IMR-90 (cell line): ENCODE measurements at regions not wholly inside any gene's neighbourhood (a gene's known extent, or its start where the extent isn't known, plus 50 kb on each side); places are given as distances from the start of the nearest gene placed in this dataset.

Source experiments
- ATAC-seq: fragments of 200-7000 bp; cut with Tn5 transposase; 2 replicates; pipeline ENCODE4 v1.9.1; 2020; ENCODE audit warnings: low read depth, mild to moderate bottlenecking, moderate library complexity
- BruUV-seq: library from RNA; stranded (reverse); fragments of 400-500 nt; replicated peaks from 2 replicates; lab custom pipeline; 2021; lab: Mats Ljungman, UMichigan
- CTCF ChIA-PET: fragments of 300-600 bp; formaldehyde crosslinking; extraction: SDS; loops from one replicate; lab custom pipeline; 2021; ENCODE audit warnings: antibody characterized with exemption; lab: Yijun Ruan, JAX
- POLR2A ChIA-PET: fragments of 300-600 bp; sonication (Branson Sonifier 250); formaldehyde crosslinking; loops from one replicate; lab custom pipeline; 2022; ENCODE audit warnings: antibody characterized with exemption; ENCODE audit not compliant: unreplicated experiment; lab: Charles Lee
- DNase-seq: peaks from one replicate; pipeline ENCODE4 v3.0.0; 2013
- H2AFZ ChIP-seq: replicated peaks from 2 replicates; pipeline ENCODE3; 2013; ENCODE audit warnings: low read length, mild to moderate bottlenecking; ENCODE audit not compliant: poor library complexity
- H2AK5ac ChIP-seq: 2 replicates; pipeline ENCODE4 v1.6.1; 2013; ENCODE audit warnings: low read depth, low read length, inconsistent platforms
- H2AK9ac ChIP-seq: replicated peaks from 2 replicates; pipeline ENCODE3; 2013; ENCODE audit warnings: mild to moderate bottlenecking, low read depth, low read length, moderate library complexity; ENCODE audit not compliant: poor library complexity
- H2BK120ac ChIP-seq: 2 replicates; pipeline ENCODE4 v1.6.1; 2013; ENCODE audit warnings: low read depth, low read length, inconsistent platforms
- H2BK15ac ChIP-seq: 3 replicates; pipeline ENCODE4 v1.6.1; 2013; ENCODE audit warnings: low read depth, low read length, inconsistent platforms
- H2BK20ac ChIP-seq: 2 replicates; pipeline ENCODE4 v1.6.1; 2013; ENCODE audit warnings: low read depth, mild to moderate bottlenecking, inconsistent platforms, low read length, moderate library complexity
- H2BK5ac ChIP-seq: 2 replicates; pipeline ENCODE4 v1.6.1; 2013; ENCODE audit warnings: mild to moderate bottlenecking, low read depth, low read length, inconsistent platforms; ENCODE audit not compliant: poor library complexity, severe bottlenecking
- H3K14ac ChIP-seq: replicated peaks from 2 replicates; pipeline ENCODE4 v1.6.1; 2013; ENCODE audit warnings: low read depth, low read length, inconsistent platforms
- H3K18ac ChIP-seq: 2 replicates; pipeline ENCODE4 v1.6.1; 2013; ENCODE audit warnings: low read depth, low read length, control low read depth
- H3K23ac ChIP-seq: 2 replicates; pipeline ENCODE4 v1.6.1; 2013; ENCODE audit warnings: low read depth, low read length, inconsistent platforms
- H3K27ac ChIP-seq: 2 replicates; pipeline ENCODE4 v1.5.1; 2013; ENCODE audit warnings: mild to moderate bottlenecking, control low read depth, low read length; ENCODE audit not compliant: insufficient read depth
- H3K27me3 ChIP-seq: 2 replicates; pipeline ENCODE4 v1.6.1; 2013; ENCODE audit warnings: low read length; ENCODE audit not compliant: control insufficient read depth, insufficient read depth
- H3K36me3 ChIP-seq: 2 replicates; pipeline ENCODE4 v1.6.1; 2013; ENCODE audit warnings: low read length, mixed read lengths; ENCODE audit not compliant: control insufficient read depth, insufficient read depth
- H3K4ac ChIP-seq: 2 replicates; pipeline ENCODE4 v1.6.1; 2013; ENCODE audit warnings: low read depth, low read length, inconsistent platforms
- H3K4me1 ChIP-seq: 2 replicates; pipeline ENCODE4 v1.6.1; 2013; ENCODE audit warnings: low read length, mixed read lengths; ENCODE audit not compliant: control insufficient read depth, insufficient read depth
- H3K4me2 ChIP-seq: 2 replicates; pipeline ENCODE4 v1.6.1; 2013; ENCODE audit warnings: low read depth, mild to moderate bottlenecking, control low read depth, low read length, moderate library complexity
- H3K4me3 ChIP-seq: 2 replicates; pipeline ENCODE4 v1.5.1; 2013; ENCODE audit warnings: low read depth, mild to moderate bottlenecking, control low read depth, low read length, moderate library complexity; ENCODE audit not compliant: insufficient read depth
- H3K56ac ChIP-seq: 2 replicates; pipeline ENCODE4 v1.6.1; 2013; ENCODE audit warnings: low read length, inconsistent platforms; ENCODE audit not compliant: insufficient read depth; ENCODE audit errors: extremely low read depth
- H3K79me1 ChIP-seq, 2 experiments: 2 replicates each; pipeline ENCODE4 v1.6.1; 2013; ENCODE audit warnings: low read length in 2 of 2, inconsistent platforms in 1 of 2, low read depth in 1 of 2
- H3K9ac ChIP-seq: 2 replicates; pipeline ENCODE4 v1.6.1; 2013; ENCODE audit warnings: low read depth, low read length, control low read depth
- H3K9me1 ChIP-seq: 2 replicates; pipeline ENCODE4 v1.6.1; 2013; ENCODE audit warnings: low read length, inconsistent platforms; ENCODE audit not compliant: insufficient read depth
- H3K9me3 ChIP-seq: 2 replicates; pipeline ENCODE4 v1.6.1; 2013; ENCODE audit warnings: low read length; ENCODE audit not compliant: control insufficient read depth, insufficient read depth
- H4K20me1 ChIP-seq: 2 replicates; pipeline ENCODE4 v1.6.1; 2013; ENCODE audit warnings: low read length, inconsistent platforms; ENCODE audit not compliant: insufficient read depth
- H4K5ac ChIP-seq: 2 replicates; pipeline ENCODE4 v1.6.1; 2013; ENCODE audit warnings: mild to moderate bottlenecking, low read depth, low read length, control low read depth
- H4K8ac ChIP-seq, 2 experiments: 2 replicates each; pipeline ENCODE4 v1.6.1; 2013; ENCODE audit warnings: low read depth in 2 of 2, low read length in 2 of 2, control low read depth in 1 of 2, inconsistent platforms in 1 of 2
- H4K91ac ChIP-seq: 2 replicates; pipeline ENCODE4 v1.6.1; 2013; ENCODE audit warnings: low read depth, low read length, inconsistent platforms; ENCODE audit not compliant: insufficient read depth
- BHLHE40 ChIP-seq: fragments of 150-350 bp; IDR thresholded peaks from 2 replicates; pipeline ENCODE4 v1.6.1; 2016; ENCODE audit warnings: mild to moderate bottlenecking, low read depth, low read length
- CEBPB ChIP-seq: IDR thresholded peaks from 2 replicates; pipeline ENCODE4 v1.6.1; 2012; ENCODE audit warnings: low read depth, low read length, improper control_type of control experiment
- CHD1 ChIP-seq: IDR thresholded peaks from 2 replicates; pipeline ENCODE4 v1.6.1; 2012; ENCODE audit warnings: low read depth, low read length, improper control_type of control experiment
- FOS ChIP-seq: fragments of 150-350 bp; IDR thresholded peaks from 2 replicates; pipeline ENCODE4 v1.6.1; 2016; ENCODE audit warnings: low read depth, low read length
- MAFK ChIP-seq: IDR thresholded peaks from 2 replicates; pipeline ENCODE4 v1.6.1; 2012; ENCODE audit warnings: low read depth, low read length, improper control_type of control experiment
- MAZ ChIP-seq: IDR thresholded peaks from 2 replicates; pipeline ENCODE4 v1.6.1; 2012; ENCODE audit warnings: low read depth, mild to moderate bottlenecking, low read length, improper control_type of control experiment, moderate library complexity, borderline replicate concordance
- MXI1 ChIP-seq: IDR thresholded peaks from 2 replicates; pipeline ENCODE4 v1.6.1; 2012; ENCODE audit warnings: low read depth, mild to moderate bottlenecking, low read length, moderate library complexity, borderline replicate concordance
- NFE2L2 ChIP-seq: fragments of 150-350 bp; IDR thresholded peaks from 2 replicates; pipeline ENCODE4 v1.6.1; 2016; ENCODE audit warnings: low read depth, mild to moderate bottlenecking, low read length
- POLR2A ChIP-seq: IDR thresholded peaks from 2 replicates; pipeline ENCODE4 v1.6.1; 2012; ENCODE audit warnings: mild to moderate bottlenecking, low read depth, low read length
- RAD21 ChIP-seq: IDR thresholded peaks from 2 replicates; pipeline ENCODE4 v1.6.1; 2012; ENCODE audit warnings: low read length, improper control_type of control experiment
- RCOR1 ChIP-seq: IDR thresholded peaks from 2 replicates; pipeline ENCODE4 v1.6.1; 2012; ENCODE audit warnings: mild to moderate bottlenecking, low read length, improper control_type of control experiment; ENCODE audit not compliant: insufficient replicate concordance
- RFX5 ChIP-seq: IDR thresholded peaks from 2 replicates; pipeline ENCODE4 v1.8.0; 2012; ENCODE audit warnings: low read depth, mild to moderate bottlenecking, low read length, moderate library complexity
- SMC3 ChIP-seq: fragments of 150-350 bp; IDR thresholded peaks from 2 replicates; pipeline ENCODE4 v1.6.1; 2016; ENCODE audit warnings: low read depth, mild to moderate bottlenecking, antibody characterized with exemption, low read length, moderate library complexity
- dilution Hi-C: fragments of 300-500 bp; cut with HindIII; formaldehyde crosslinking; loops from one replicate; pipeline ENCODE4 v1.14.3; 2018; ENCODE audit warnings: low sequenced_read_pairs; ENCODE audit not compliant: unreplicated experiment
- in situ Hi-C: fragments of 300-500 bp; cut with MboI; formaldehyde crosslinking; loops from 3 replicates; pipeline ENCODE4 v1.14.3; 2019; ENCODE audit warnings: low sequenced_read_pairs, inconsistent platforms, mixed read lengths
- intact Hi-C: fragments of 100-400 bp; cut with micrococcal nuclease; formaldehyde crosslinking; loops from 2 replicates; pipeline ENCODE4 v1.10.0; 2022
- TF ChIP-seq, protein P1 (sequence below): fragments of 150-350 bp; IDR thresholded peaks from 2 replicates; pipeline ENCODE4 v1.6.1; 2017; ENCODE audit warnings: mild to moderate bottlenecking, antibody characterized with exemption, low read length, low read depth
- TF ChIP-seq, protein P2 (sequence below): conservative IDR thresholded peaks from 2 replicates; pipeline ENCODE4 v1.5.1; 2012; ENCODE audit warnings: mild to moderate bottlenecking, low read depth, low read length, improper control_type of control experiment
- TF ChIP-seq, protein P3 (sequence below): fragments of 150-350 bp; IDR thresholded peaks from 2 replicates; pipeline ENCODE4 v1.6.1; 2016; ENCODE audit warnings: low read depth, mild to moderate bottlenecking, low read length, moderate library complexity, borderline replicate concordance

GRCh38 chr1:221514806-221515205, 227.1 kb downstream of the DUSP10 start:
- no peak overlapping the region for H3K14ac ChIP-seq
- dilution Hi-C loops (no loop called here), intact Hi-C loops (no loop called here), in situ Hi-C loops (no loop called here)
- no peak overlapping the region for H3K27ac ChIP-seq
- POLR2A ChIA-PET: no interaction called here
- H2BK20ac ChIP-seq: no peak overlapping the region
- BruUV-seq: no TSS peak
- no peak overlapping the region for H3K23ac ChIP-seq
- H3K79me1 ChIP-seq: no peaks in the 10 kb centered on the region
- H4K8ac ChIP-seq: no peak overlapping the region
- H4K5ac ChIP-seq: no peak overlapping the region
- no peak for ATAC-seq
- no peaks in the 10 kb centered on the region for H3K36me3 ChIP-seq
- H3K18ac ChIP-seq: no peak overlapping the region
- no peak for TF ChIP-seq RFX5
- TF ChIP-seq, protein P1, sequence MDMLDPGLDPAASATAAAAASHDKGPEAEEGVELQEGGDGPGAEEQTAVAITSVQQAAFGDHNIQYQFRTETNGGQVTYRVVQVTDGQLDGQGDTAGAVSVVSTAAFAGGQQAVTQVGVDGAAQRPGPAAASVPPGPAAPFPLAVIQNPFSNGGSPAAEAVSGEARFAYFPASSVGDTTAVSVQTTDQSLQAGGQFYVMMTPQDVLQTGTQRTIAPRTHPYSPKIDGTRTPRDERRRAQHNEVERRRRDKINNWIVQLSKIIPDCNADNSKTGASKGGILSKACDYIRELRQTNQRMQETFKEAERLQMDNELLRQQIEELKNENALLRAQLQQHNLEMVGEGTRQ: no peak
- TF ChIP-seq POLR2A: no peak
- no peak for TF ChIP-seq RCOR1
- TF ChIP-seq RAD21: no peak
- TF ChIP-seq NFE2L2: no peak
- no peak for TF ChIP-seq MXI1
- no peak for TF ChIP-seq BHLHE40
- TF ChIP-seq, protein P2, sequence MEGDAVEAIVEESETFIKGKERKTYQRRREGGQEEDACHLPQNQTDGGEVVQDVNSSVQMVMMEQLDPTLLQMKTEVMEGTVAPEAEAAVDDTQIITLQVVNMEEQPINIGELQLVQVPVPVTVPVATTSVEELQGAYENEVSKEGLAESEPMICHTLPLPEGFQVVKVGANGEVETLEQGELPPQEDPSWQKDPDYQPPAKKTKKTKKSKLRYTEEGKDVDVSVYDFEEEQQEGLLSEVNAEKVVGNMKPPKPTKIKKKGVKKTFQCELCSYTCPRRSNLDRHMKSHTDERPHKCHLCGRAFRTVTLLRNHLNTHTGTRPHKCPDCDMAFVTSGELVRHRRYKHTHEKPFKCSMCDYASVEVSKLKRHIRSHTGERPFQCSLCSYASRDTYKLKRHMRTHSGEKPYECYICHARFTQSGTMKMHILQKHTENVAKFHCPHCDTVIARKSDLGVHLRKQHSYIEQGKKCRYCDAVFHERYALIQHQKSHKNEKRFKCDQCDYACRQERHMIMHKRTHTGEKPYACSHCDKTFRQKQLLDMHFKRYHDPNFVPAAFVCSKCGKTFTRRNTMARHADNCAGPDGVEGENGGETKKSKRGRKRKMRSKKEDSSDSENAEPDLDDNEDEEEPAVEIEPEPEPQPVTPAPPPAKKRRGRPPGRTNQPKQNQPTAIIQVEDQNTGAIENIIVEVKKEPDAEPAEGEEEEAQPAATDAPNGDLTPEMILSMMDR: no peak
- TF ChIP-seq, protein P3, sequence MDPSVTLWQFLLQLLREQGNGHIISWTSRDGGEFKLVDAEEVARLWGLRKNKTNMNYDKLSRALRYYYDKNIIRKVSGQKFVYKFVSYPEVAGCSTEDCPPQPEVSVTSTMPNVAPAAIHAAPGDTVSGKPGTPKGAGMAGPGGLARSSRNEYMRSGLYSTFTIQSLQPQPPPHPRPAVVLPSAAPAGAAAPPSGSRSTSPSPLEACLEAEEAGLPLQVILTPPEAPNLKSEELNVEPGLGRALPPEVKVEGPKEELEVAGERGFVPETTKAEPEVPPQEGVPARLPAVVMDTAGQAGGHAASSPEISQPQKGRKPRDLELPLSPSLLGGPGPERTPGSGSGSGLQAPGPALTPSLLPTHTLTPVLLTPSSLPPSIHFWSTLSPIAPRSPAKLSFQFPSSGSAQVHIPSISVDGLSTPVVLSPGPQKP: no peak
- TF ChIP-seq MAFK: no peak
- TF ChIP-seq FOS: no peak
- TF ChIP-seq CHD1: no peak
- TF ChIP-seq CEBPB: no peak
- no peak for TF ChIP-seq MAZ
- TF ChIP-seq SMC3: no peak
- no peak overlapping the region for H2BK5ac ChIP-seq
- no peak overlapping the region for H4K91ac ChIP-seq
- H2AFZ ChIP-seq: no peak overlapping the region
- no peaks in the 10 kb centered on the region for H3K4me1 ChIP-seq
- H2BK15ac ChIP-seq: no peak overlapping the region
- no peak overlapping the region for H2BK120ac ChIP-seq
- no peaks in the 10 kb centered on the region for H3K27me3 ChIP-seq
- H3K4me3 ChIP-seq: no peak overlapping the region
- no peak overlapping the region for H3K9ac ChIP-seq
- no peak overlapping the region for H3K56ac ChIP-seq
- H3K4me2 ChIP-seq: no peak overlapping the region
- H2AK9ac ChIP-seq: no peak overlapping the region
- no peaks in the 10 kb centered on the region for H3K9me1 ChIP-seq
- no peak for DNase-seq
- no peaks in the 10 kb centered on the region for H3K9me3 ChIP-seq
- no peak overlapping the region for H3K4ac ChIP-seq
- CTCF ChIA-PET: no interaction called here
- no peaks in the 10 kb centered on the region for H4K20me1 ChIP-seq
- H2AK5ac ChIP-seq: no peak overlapping the region
